ENCODE measurements at regions not wholly inside any gene's neighbourhood (a gene's known extent, or its start where the extent isn't known, plus 50 kb on each side); places are given as distances from the start of the nearest gene placed in this dataset.

GRCh38 chr18:24677011-24677410, 216.6 kb downstream of the HRH4 start:
- no peak for DNase-seq

GRCh38 chr18:24678107-24678506, 217.7 kb downstream of the HRH4 start:
- DNase-seq = no peak

- DNase-seq = no peak
Measured at GRCh38 chr18:24678626-24679025, 218.2 kb downstream of the HRH4 start.

DNA sequence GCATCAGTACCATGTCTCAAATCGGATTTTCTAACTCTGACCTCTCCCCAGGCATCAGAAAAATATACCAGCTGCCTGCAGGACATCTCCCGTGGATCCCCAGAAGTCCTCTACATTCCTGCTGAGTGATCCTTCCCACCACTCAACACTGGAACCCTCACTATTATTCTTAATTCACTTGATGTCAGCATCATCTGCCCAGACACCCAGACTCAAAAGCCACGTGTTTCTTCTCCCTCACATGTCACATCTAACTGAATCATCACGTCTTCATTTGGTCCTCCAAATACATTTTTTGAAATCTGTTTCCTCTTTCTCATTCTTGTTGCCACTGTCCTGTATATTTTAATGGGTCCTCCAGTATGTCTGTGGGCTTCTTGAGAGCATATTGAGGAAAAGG, 218.6 kb downstream of the HRH4 start:
- no peak for DNase-seq

- DNase-seq = no peak
Measured at GRCh38 chr18:24683925-24684324, 223.5 kb downstream of the HRH4 start.

DNA sequence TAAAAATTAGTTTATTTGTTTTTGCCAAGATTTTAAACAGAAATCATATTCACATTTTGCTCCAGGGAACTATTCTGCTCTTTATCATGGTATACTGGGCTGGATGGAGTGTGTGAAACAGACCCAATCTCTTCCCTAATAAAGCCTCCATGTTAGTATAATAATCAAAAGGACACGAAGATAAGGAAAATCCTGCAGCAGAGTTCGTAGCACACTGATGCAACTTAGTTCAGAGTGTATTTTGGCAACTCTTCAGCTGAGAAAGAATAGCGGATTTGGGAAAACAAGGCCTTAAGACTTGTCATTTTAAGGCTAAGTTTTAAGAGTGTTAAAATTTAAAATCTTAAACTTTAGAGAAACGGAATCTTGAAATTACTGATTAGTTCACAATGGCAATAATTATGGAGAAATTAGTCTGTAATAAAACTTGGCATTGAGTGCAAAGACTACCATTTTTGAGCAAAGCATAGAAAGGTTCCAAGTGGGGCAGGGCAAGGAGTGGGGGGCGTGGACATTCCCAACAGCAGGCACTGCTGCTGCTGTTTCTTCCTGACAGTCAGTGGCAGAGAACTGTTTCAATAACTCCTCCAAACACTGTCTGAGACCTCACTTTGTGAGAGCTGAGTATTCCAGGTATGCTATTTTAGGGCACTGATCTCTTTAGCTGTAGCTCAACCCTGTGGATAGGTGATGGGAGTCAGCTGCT, 225.0 kb downstream of the HRH4 start:
- no peak for DNase-seq

- no peak for DNase-seq
Measured at GRCh38 chr18:24695168-24695567, 234.7 kb downstream of the HRH4 start.

DNA sequence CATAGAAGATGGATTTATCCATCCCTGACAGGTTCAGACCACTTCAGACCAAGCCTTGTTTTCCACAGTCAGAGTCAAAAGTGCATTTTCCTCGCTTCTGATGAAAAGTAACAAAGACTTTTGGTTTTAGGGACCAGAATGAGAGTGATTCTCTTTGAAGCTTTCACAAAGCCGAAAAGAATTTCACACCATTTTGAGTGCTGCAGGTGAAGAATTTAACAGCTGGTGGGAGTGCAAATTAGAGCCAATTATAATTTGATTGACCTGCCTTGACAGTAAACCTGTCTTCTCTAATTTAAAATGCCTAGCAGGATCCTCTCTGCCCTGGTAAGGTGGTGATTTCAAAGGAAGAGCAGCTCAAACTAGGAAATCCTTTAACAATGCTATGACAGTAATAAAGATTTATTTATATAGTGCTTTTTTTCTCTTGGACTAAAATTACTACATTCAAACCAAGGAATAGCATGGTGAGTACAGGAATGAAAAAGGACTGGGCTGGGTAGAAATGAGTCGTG, 241.6 kb downstream of the HRH4 start:
- DNase-seq = no peak

- DNase-seq = no peak
Measured at GRCh38 chr18:24703316-24703715, 242.9 kb downstream of the HRH4 start.

- DNase-seq = no peak
Measured at GRCh38 chr18:24704946-24705630, 244.7 kb downstream of the HRH4 start.

GRCh38 chr18:24710474-24710873, 250.0 kb downstream of the HRH4 start:
- no peak for DNase-seq

GRCh38 chr18:24719791-24720190, 259.4 kb downstream of the HRH4 start:
- DNase-seq = no peak

GRCh38 chr18:24721388-24721787, 261.0 kb downstream of the HRH4 start:
- DNase-seq = no peak

GRCh38 chr18:24725644-24726415, 265.4 kb downstream of the HRH4 start:
- DNase-seq = no peak

DNA sequence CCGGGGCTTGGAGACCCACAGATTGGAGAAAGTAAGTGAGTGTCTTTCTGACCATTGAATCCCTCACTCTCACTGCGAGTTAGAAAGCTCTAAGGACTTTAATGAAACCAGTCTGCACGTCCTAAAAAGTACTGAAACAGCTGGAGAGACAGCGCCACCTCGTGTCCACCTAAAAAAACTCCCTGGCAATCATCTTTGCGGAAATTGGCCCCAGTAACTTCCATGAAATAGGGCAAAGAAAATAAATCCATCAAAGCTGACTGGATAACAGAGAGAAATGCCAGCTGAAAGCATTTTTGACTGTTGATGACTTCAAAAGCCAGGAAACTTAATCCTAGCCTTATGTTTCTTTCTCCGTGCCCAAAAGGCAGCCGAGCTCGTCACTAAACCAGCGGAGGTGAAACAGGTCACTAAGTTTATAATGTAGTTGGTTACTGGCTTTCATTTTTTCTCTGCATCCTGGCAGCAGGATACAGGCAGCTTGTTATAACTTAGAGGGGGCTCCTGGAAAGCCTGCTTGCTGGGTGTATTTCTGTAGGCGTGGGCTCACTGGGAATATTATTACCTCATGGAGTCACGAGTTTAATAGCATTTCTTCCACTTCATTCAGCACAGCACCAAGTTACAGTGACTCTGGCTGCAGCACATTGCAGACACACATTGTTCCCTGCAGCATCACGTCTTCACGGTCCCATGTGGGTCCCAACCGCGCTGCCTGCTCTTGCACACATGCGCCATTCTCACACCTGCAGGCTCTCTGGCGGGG, 266.5 kb downstream of the HRH4 start:
- DNase-seq = peak; percentile 60 to 74

- DNase-seq = peak; percentile 23 to 26
Measured at GRCh38 chr18:24727685-24728084, 267.2 kb downstream of the HRH4 start.

GRCh38 chr18:24731158-24731557, 270.7 kb downstream of the HRH4 start:
- no peak for DNase-seq

GRCh38 chr18:24731981-24732380, 271.5 kb downstream of the HRH4 start:
- DNase-seq = no peak

GRCh38 chr18:24734058-24734457, 273.6 kb downstream of the HRH4 start:
- DNase-seq = peak; percentile 9 to 56

DNA sequence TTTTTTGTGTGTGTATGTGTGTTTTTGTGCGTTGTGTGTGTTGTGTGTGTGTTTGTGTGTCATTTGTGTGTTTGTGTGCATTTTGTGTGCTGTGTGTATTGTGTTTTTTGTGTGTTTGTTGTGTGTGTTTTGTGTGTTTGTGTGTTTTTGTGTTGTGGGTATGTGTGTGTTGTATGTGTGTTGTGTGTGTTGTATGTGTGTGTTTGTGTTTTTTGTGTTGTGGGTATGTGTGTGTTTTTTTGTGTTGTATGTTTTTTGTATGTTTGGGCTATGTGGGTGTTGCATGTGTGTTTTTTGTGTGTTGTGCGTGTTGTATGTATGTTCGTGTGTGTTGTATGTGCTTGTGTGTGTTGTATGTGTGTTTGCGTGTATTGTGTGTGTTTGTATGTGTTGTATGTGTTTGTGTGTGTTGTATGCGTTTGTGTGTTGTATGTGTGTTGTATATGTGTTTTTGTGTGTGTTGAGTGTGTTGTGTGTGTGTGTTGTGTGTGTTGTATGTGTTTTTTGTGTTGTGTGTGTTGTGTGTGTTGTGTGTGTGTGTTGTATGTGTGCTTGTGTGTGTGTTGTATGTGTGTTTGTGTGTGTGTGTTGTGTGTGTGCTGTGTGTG, 275.3 kb downstream of the HRH4 start:
- DNase-seq = no peak

DNA sequence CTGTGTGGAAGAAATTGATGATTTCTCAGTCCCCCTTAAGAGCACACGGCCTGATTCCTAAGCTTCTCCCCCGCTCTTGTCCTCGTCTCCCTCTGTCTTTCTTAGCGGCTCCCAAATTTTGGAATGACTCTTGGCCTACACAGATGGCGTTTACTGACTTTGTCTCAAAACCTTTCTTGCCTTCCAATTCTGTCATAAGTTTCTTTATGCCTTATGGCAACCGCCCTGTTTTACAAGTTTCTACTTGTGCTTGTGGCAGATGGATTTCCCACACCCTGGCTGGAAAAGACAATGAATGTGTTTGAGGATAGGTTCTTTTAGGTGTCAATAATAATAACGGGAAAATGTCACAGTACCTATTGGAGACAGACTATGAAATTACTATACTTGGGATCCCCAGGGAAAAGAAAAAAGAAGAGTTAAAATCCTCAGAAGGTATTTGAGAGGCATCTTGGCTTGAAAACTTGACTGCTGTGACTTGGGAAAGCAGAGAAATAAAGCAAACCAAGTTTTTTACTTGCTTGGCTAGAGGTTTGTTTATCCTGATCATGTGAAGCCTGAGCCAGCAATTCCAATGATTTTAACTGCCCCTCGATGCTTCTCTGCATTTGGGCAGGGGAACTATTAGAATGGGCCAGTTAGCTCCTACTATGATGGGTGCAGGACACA, 276.4 kb downstream of the HRH4 start:
- DNase-seq = no peak

DNA sequence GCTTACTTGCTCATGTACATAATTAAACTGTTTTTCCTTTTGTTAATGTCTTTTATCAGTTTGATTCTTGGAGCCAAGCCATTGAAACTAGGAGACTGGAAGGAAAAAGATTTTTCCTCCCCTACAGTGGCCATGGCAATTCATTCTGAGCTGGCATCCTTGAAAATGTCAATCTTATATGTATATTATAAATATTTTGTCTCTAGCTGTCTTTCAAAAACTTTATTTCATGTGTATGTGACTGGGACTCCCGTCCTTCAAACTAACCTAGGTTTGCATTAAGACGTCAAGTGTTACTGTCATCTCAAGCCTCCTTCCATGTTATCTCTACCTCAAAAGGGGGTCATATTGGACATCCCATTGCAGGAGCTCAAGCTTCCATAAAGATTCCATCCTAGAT, 280.4 kb downstream of the HRH4 start:
- no peak for DNase-seq

All from NCI-H526 (cell line).